Stomach smooth muscle (tissue), 2 donors: ENCODE measurements at regions not wholly inside any gene's neighbourhood (a gene's known extent, or its start where the extent isn't known, plus 50 kb on each side); places are given as distances from the start of the nearest gene placed in this dataset.

ENCODE experiments used
- H3K27ac ChIP-seq: one replicate; pipeline ENCODE4 v1.7.0; 2013; ENCODE audit warnings: mild to moderate bottlenecking, low read length, inconsistent platforms
- H3K27me3 ChIP-seq, 2 donors: one replicate each; pipeline ENCODE4 v1.7.0; 2013; ENCODE audit warnings: low read length in 2 of 2; ENCODE audit not compliant: insufficient read depth in 2 of 2, control insufficient read depth in 1 of 2
- H3K36me3 ChIP-seq, 2 donors: one replicate each; pipeline ENCODE4 v1.7.0; 2013; ENCODE audit warnings: low read length in 2 of 2; ENCODE audit not compliant: control insufficient read depth in 2 of 2, insufficient read depth in 2 of 2
- H3K4me1 ChIP-seq: one replicate; pipeline ENCODE4 v1.7.0; 2013; ENCODE audit warnings: low read length; ENCODE audit not compliant: control insufficient read depth, insufficient read depth
- H3K4me3 ChIP-seq, 2 donors: one replicate each; pipeline ENCODE4 v1.7.0; 2013; ENCODE audit warnings: low read length in 2 of 2
- H3K9ac ChIP-seq, 2 donors: one replicate each; pipeline ENCODE4 v1.7.0; 2013; ENCODE audit warnings: low read length in 2 of 2, mild to moderate bottlenecking in 1 of 2
- H3K9me3 ChIP-seq, 2 donors: one replicate each; pipeline ENCODE4 v1.7.0; 2013; ENCODE audit warnings: low read length in 2 of 2; ENCODE audit not compliant: control insufficient read depth in 2 of 2
- donor health status: healthy.
- donor health status: Pancreatic carcinoma.

DNA sequence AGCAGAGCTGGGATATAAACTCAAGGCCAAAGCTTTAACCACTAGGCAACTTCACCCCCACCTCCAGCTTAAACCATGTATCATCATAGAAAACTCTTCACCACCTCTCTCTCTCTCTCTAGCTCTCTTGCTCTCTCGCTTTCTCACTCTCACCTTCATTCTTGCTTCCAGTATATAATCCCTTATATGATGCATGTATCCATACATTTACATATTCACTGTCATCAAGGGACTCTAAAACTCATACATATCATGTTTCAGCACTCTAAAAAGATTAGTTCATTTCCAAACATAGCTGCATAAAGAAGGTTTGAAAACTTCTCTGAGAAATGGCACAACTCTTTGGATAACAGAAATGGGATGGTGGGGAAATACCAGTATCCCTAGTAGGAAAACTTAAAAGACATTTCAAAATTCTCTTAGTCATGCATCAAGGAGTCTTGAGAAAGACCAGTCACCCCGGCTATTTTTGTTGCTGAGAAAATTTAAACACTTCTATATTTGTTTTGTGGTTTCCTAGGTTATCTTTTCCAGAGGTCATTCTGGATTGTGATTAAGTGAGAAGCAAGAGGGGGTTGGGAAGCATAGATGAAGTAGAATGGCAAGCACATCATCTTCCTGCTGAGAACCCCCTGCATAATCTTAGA is 447.8 kb upstream of the THBS1 start:
- Histone ChIP-seq H3K9ac (peak overlapping the region in 1 of 2 donors; percentile 25), H3K9me3 (no peaks in the 10 kb centered on the region), H3K27ac (peak overlapping the region; percentile 70), H3K4me1 (peaks cover 32% of the 10 kb centered on the region), H3K27me3 (no peaks in the 10 kb centered on the region), H3K4me3 (no peak overlapping the region), H3K36me3 (no peaks in the 10 kb centered on the region)

DNA sequence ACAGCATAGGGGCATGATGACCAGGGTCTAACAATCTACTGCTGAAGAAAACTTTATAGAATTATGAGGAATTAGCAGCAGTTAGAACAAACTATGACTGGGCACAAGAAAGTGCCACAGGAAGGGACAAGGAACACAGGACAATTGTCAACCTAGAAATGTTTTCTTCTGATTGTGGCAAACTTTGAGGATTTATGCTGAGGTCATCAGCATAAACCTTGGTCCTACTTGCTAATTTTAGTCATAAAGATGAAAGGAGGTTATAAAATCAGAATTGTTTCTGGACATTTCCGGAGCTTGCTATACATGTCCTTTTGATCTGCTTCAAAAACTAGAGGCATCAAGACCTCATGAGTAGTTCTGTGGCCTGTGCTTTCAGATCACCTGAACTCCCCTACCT is 446.6 kb upstream of the THBS1 start:
- no peaks in the 10 kb centered on the region for H3K27me3 ChIP-seq
- H3K9ac ChIP-seq = no peak overlapping the region
- peak overlapping the region; percentile 70 for H3K27ac ChIP-seq
- H3K9me3 ChIP-seq = no peaks in the 10 kb centered on the region
- no peaks in the 10 kb centered on the region for H3K36me3 ChIP-seq
- peaks cover 23% of the 10 kb centered on the region for H3K4me1 ChIP-seq
- H3K4me3 ChIP-seq = no peak overlapping the region

DNA sequence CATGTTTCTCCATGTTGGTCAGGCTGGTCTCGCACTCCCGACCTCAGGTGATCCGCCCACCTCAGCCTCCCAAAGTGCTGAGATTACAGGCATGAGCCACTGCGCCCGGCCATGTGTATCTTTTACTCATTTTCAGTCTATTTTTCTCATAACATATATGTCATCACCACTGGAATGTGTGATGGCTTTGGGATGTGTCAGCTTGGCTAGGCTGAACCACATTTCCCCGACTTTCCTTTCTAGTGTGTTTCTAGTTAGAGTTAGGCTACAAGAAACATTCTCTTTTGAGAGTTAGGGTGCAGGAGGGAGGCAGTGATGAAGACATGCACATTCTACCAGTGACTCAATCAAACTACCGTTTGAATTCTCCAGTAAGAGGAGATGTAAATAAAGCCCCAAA is 444.9 kb upstream of the THBS1 start:
- H3K36me3 ChIP-seq = no peaks in the 10 kb centered on the region
- peaks cover 25% of the 10 kb centered on the region for H3K4me1 ChIP-seq
- no peak overlapping the region for H3K27ac ChIP-seq
- H3K9ac ChIP-seq = no peak overlapping the region
- no peak overlapping the region for H3K4me3 ChIP-seq
- no peaks in the 10 kb centered on the region for H3K27me3 ChIP-seq
- H3K9me3 ChIP-seq = no peaks in the 10 kb centered on the region

DNA sequence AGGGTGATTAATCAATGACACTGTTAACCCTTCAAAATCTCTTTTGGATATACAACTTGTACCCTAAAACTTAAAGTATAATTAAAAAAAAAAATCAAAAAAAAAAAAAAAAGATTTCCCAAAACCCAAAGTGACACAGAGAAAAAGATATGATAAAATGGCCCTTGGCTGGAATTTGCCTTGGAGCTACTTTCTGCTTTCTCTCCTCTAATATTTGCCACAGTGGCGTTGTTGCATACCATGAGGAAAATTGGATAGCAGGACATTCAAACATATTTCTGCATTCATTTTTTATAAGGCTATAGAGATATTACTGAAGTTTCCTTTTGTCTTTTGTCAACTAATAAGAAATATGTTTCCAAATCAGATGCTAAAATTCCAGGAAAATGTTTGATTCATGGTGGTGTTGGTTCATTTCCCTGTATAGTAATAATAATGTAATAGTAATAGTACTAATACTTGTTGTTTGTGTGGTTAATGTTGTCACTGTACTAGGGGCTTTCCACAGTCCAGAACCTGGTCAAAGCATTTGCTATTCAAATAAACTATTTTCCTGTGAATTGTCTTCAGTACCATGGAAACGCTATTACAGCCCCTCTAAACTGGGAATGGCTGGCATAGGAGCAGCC is 441.3 kb upstream of the THBS1 start:
- H3K27me3 ChIP-seq = no peaks in the 10 kb centered on the region
- H3K4me3 ChIP-seq = no peak overlapping the region
- no peak overlapping the region for H3K27ac ChIP-seq
- no peak overlapping the region for H3K9ac ChIP-seq
- no peaks in the 10 kb centered on the region for H3K9me3 ChIP-seq
- H3K36me3 ChIP-seq = no peaks in the 10 kb centered on the region
- peaks cover 6% of the 10 kb centered on the region for H3K4me1 ChIP-seq

DNA sequence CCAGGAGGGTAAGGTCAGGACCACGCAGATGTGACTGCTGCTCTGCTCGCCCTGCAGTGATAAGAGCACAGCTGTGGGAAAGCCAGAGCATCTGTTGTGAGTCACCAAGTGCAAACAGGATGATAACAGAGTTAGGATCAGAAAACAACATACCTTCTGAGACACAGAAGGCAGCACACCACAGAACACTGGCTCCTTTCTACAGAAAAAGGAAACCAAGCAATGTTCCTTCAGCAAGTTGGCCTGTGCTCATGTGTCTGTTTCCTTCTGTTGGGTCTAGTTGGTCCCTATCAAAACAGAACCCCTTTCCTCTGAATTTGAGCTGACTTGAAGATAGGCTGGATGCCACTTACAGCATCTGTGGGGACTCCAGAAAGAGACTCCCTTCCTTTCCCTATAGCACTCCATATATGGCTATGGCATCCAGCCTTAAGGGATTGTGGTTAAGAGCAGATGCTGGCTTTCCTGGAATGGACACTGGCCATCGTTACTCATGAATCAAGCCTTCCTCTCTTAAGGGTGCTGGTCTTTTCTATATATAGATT is 440.7 kb upstream of the THBS1 start:
- H3K4me1 ChIP-seq = peaks cover 6% of the 10 kb centered on the region
- no peak overlapping the region for H3K9ac ChIP-seq
- H3K36me3 ChIP-seq = no peaks in the 10 kb centered on the region
- H3K9me3 ChIP-seq = no peaks in the 10 kb centered on the region
- H3K27me3 ChIP-seq = no peaks in the 10 kb centered on the region
- no peak overlapping the region for H3K4me3 ChIP-seq
- no peak overlapping the region for H3K27ac ChIP-seq

DNA sequence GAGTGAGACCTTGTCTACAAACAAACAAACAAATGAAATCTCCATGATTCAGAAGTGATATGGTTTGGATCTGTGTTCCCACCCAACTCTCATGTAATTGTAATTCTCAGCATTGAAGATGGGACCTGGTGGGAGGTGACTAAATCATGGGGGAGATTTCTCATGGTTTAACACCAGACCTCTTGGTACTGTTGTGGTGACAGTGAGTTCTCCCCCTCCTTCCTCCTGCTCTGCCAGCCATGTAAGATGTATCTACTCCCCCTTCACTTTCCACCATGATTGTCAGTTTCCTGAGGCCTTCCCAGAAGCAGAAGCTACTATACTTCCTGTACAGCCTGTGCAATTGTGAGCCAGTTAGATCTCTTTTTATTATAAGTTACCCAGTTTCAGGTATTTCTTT is 438.4 kb upstream of the THBS1 start:
- peaks cover 6% of the 10 kb centered on the region for H3K4me1 ChIP-seq
- H3K36me3 ChIP-seq = no peaks in the 10 kb centered on the region
- H3K27ac ChIP-seq = no peak overlapping the region
- H3K27me3 ChIP-seq = no peaks in the 10 kb centered on the region
- no peak overlapping the region for H3K4me3 ChIP-seq
- no peak overlapping the region for H3K9ac ChIP-seq
- H3K9me3 ChIP-seq = no peaks in the 10 kb centered on the region

DNA sequence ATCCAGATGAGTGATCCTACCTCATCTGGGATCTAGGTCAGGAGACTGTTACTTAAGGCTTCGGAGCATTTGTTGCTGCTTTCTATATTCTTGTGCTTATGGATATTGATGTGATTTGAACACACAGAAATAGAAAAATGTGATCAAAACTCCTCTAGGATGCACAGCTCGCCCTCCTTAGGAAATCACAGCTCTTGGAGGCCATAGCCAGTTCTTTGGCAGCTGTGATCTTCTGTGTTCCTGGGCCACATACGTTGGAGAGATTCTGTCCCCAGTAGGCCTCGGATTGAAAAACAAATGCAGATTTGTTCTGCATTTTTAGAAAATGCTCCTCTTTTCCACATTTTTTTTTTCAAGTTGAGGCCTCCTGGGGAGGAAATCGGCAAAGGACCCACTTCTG is 437.4 kb upstream of the THBS1 start:
- Histone ChIP-seq H3K4me3 (no peak overlapping the region), H3K9ac (no peak overlapping the region), H3K4me1 (peaks cover 6% of the 10 kb centered on the region), H3K9me3 (no peaks in the 10 kb centered on the region), H3K27ac (no peak overlapping the region), H3K36me3 (no peaks in the 10 kb centered on the region), H3K27me3 (no peaks in the 10 kb centered on the region)

DNA sequence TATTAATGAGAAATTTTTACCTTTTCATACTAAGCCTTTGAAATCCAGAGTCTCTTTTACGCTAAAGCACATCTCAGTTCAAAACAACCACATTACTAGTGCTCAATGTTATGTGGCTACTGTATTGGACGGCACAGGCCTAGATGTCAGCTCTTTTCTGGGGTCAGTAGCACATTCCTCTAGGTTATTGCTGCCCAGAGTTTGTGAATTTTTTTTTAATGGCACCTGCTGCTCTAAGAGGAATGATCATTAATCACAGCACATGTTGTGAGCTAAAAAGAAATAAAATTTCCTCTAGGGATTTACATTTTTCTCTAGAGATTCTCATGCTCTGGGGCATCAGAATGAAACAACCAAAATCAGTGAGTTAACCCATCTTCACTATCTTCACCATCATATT is 436.8 kb upstream of the THBS1 start:
- H3K27ac ChIP-seq = no peak overlapping the region
- H3K9ac ChIP-seq = no peak overlapping the region
- H3K27me3 ChIP-seq = no peaks in the 10 kb centered on the region

DNA sequence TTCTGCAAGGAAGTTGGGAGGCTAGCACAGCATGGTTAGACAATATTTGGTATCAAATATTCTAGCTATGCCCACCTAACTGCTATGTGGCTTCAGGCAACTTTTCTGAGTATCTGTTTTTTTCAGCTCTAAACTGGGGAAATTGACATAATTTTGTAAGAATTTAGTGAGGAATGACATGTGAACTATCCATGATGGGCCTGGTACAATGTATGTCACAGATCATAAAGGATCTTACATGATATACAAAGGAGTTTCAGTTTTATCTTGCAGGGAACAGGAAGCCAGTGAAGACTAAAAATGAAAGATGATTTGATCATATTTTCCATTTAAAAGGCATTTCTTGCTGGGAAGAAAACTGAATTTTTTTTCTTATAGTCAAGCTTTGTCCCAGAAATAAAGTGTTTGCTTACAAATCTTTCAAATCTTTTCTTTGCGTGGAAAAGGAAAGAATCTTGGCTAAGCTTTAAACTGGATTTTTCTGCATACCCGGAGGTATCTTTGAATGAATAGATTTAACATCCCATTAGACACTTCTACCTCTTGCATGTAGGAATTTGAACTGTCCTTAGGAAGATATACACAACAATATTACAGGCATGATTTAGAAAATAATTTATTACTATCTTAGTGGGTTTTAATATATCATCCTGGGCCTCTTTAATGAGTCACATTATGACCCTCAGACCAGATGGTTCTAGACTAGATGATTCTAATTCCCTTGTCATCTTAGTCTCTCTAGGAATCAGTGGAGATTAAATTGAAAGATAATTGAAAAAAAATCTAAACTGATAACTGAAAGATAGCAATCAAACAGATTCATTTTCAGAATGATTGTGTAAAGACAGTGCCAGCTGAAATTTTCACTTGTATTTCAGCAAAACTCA is 436.0 kb upstream of the THBS1 start:
- Histone ChIP-seq H3K4me1 (peaks cover 5% of the 10 kb centered on the region), H3K9ac (no peak overlapping the region), H3K4me3 (no peak overlapping the region), H3K9me3 (no peaks in the 10 kb centered on the region), H3K27me3 (no peaks in the 10 kb centered on the region), H3K36me3 (no peaks in the 10 kb centered on the region), H3K27ac (no peak overlapping the region)

More for the DNA sequence above, 436.8 kb upstream of the THBS1 start:
- Histone ChIP-seq H3K4me1 (peaks cover 6% of the 10 kb centered on the region), H3K4me3 (no peak overlapping the region), H3K9me3 (no peaks in the 10 kb centered on the region), H3K36me3 (no peaks in the 10 kb centered on the region)

DNA sequence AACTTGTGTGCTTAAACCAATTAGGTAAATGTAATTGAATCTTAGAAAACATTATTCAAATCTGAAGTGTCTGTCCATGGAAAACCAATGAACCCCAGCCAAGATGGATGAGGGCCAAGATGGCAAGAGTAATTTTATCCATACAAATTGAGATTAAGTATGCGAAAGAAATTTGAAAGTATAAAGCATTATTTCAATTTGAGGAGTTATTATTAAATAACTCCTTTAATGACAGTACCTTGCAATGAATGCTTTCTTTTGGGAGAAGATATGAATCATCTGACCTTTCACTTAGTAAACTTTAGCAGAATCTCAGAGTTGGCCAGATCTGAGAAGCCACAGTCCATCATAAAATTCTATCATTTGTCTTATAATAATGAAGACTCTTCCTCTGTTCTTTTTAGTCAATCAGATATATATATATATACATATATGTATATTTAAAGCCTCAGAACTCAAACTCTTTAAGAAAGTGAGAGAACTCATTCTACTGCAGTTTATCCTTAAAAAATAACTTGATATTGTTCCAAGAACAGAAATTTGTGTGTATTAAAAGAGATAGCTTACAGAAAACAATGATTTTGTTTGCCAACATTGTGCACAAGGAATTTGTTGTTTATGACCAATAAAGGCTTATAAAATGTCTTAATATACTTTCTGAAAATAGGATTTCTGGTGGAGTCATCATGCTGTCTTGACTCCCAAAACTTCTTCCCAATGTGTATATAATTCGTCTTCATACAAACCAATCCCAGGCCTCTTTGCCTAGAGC is 434.8 kb upstream of the THBS1 start:
- Histone ChIP-seq H3K36me3 (no peaks in the 10 kb centered on the region), H3K4me3 (no peak overlapping the region), H3K9me3 (no peaks in the 10 kb centered on the region), H3K27ac (no peak overlapping the region), H3K9ac (no peak overlapping the region), H3K4me1 (no peaks in the 10 kb centered on the region), H3K27me3 (no peaks in the 10 kb centered on the region)
